ENCODE measurements at regions not wholly inside any gene's neighbourhood (a gene's known extent, or its start where the extent isn't known, plus 50 kb on each side); places are given as distances from the start of the nearest gene placed in this dataset.

DNA sequence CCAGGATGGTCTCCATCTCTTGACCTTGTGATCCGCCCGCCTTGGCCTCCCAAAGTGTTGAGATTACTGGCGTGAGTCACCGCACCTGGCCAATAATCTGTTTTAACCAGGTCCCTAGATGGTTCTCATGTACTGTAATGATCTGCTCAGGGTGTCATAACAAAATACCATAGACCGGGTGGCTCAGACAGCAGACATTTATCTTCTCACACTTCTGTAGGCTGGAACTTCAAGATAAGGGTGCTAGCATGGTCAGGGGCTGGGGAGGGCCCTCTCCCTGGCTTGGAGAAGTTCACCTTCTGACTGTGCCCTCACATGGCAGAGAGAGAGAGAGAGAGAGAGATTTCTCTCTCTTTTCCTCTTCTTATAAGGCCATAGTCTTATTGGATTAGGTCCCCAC is 279.4 kb upstream of the LYZL1 start:
- no peaks in the 10 kb centered on the region for H3K4me1 ChIP-seq (ENCODE audit: insufficient read depth, low read length, severe bottlenecking)
- no peaks in the 10 kb centered on the region for H3K9me3 ChIP-seq (ENCODE audit: low read length)
- H3K9ac ChIP-seq (ENCODE audit: low read length), result no peak overlapping the region
- no peaks in the 10 kb centered on the region for H3K79me2 ChIP-seq (ENCODE audit: insufficient read depth, low read length)
- H3F3A ChIP-seq (ENCODE audit: insufficient read depth, low read length), result no peaks in the 10 kb centered on the region
- H3K9me2 ChIP-seq (ENCODE audit: low read depth, low read length), result no peaks in the 10 kb centered on the region
- H3K4me2 ChIP-seq (ENCODE audit: low read length), result no peak overlapping the region
- H4K20me1 ChIP-seq (ENCODE audit: insufficient read depth, low read length), result no peaks in the 10 kb centered on the region
- no peaks in the 10 kb centered on the region for H3K36me3 ChIP-seq (ENCODE audit: insufficient read depth, low read length)
- H3K27ac ChIP-seq (ENCODE audit: low read depth, low read length, poor library complexity, severe bottlenecking), result no peak overlapping the region
- no peak overlapping the region for H2AFZ ChIP-seq (ENCODE audit: low read length)
- no peak for TF ChIP-seq EZH2 (IDR thresholded peaks at IDR 0.05; ENCODE audit: borderline replicate concordance, low read length)
- TF ChIP-seq, protein P1, sequence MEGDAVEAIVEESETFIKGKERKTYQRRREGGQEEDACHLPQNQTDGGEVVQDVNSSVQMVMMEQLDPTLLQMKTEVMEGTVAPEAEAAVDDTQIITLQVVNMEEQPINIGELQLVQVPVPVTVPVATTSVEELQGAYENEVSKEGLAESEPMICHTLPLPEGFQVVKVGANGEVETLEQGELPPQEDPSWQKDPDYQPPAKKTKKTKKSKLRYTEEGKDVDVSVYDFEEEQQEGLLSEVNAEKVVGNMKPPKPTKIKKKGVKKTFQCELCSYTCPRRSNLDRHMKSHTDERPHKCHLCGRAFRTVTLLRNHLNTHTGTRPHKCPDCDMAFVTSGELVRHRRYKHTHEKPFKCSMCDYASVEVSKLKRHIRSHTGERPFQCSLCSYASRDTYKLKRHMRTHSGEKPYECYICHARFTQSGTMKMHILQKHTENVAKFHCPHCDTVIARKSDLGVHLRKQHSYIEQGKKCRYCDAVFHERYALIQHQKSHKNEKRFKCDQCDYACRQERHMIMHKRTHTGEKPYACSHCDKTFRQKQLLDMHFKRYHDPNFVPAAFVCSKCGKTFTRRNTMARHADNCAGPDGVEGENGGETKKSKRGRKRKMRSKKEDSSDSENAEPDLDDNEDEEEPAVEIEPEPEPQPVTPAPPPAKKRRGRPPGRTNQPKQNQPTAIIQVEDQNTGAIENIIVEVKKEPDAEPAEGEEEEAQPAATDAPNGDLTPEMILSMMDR (IDR thresholded peaks at IDR 0.05; ENCODE audit: low read length), result no peak
- no peaks in the 10 kb centered on the region for H3K27me3 ChIP-seq (ENCODE audit: insufficient read depth, low read length)
- H3K4me3 ChIP-seq (ENCODE audit: low read depth, low read length, poor library complexity, severe bottlenecking), result no peak overlapping the region

DNA sequence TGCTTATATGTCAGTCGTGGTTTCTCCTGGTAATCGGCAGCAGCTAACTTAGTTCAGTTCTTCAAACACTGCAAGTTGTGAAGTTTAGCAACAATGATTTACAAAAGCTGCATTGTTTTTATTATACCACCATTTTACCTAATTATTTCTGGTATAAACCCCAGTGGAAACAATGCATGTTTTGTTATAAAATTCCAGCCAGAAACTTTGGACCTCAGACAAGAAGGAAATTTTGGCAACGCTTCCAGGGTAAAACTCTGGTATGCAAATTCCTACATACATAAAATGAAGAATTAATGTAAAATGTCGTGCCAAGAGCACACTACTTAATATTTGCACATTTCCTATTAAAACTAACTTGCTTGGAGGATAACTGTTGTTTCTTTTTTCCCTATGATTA is 277.4 kb upstream of the LYZL1 start:
- Histone ChIP-seq H3K27ac (ENCODE audit: low read depth, low read length, poor library complexity, severe bottlenecking) (no peak overlapping the region), H4K20me1 (ENCODE audit: insufficient read depth, low read length) (no peaks in the 10 kb centered on the region), H3K4me2 (ENCODE audit: low read length) (no peak overlapping the region), H2AFZ (ENCODE audit: low read length) (no peak overlapping the region), H3K9ac (ENCODE audit: low read length) (no peak overlapping the region), H3K9me2 (ENCODE audit: low read depth, low read length) (no peaks in the 10 kb centered on the region), H3K4me1 (ENCODE audit: insufficient read depth, low read length, severe bottlenecking) (no peaks in the 10 kb centered on the region), H3K4me3 (ENCODE audit: low read depth, low read length, poor library complexity, severe bottlenecking) (no peak overlapping the region), H3F3A (ENCODE audit: insufficient read depth, low read length) (no peaks in the 10 kb centered on the region), H3K79me2 (ENCODE audit: insufficient read depth, low read length) (no peaks in the 10 kb centered on the region), H3K36me3 (ENCODE audit: insufficient read depth, low read length) (no peaks in the 10 kb centered on the region), H3K9me3 (ENCODE audit: low read length) (no peaks in the 10 kb centered on the region), H3K27me3 (ENCODE audit: insufficient read depth, low read length) (no peaks in the 10 kb centered on the region)
- TF ChIP-seq EZH2 (IDR thresholded peaks at IDR 0.05; ENCODE audit: borderline replicate concordance, low read length), result no peak
- TF ChIP-seq, protein P1 (IDR thresholded peaks at IDR 0.05; ENCODE audit: low read length), result no peak

DNA sequence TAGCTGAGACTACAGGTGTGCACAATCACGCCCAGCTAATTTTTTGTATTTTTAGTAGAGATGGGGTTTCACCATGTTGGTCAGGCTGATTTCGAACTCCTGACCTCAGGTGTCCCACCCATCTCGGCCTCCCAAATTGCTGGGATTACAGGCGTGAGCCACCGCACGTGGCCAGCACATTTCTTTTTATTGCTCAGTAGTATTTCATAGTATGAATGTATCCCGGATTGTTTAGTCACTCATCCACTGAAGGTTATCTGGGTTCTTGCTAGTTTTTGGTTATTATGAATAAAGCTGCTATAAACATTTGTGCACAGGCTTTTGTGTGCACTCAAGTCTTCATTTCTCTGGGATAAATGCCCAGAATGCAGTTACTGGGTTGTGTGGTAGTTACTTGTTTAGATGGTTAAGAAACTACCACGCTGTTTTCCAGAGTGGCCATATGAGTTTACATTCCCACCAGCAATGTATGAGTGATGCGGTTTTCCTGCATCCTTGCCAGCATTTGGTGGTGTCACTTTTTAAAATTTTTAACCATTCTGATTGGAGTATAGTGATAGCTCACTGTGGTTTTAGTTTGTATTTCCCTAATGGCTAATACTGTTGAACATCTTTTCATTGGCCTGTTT is 275.8 kb upstream of the LYZL1 start:
- Histone ChIP-seq H3F3A (ENCODE audit: insufficient read depth, low read length) (no peaks in the 10 kb centered on the region), H3K4me3 (ENCODE audit: low read depth, low read length, poor library complexity, severe bottlenecking) (no peak overlapping the region), H3K9me2 (ENCODE audit: low read depth, low read length) (no peaks in the 10 kb centered on the region), H3K27me3 (ENCODE audit: insufficient read depth, low read length) (no peaks in the 10 kb centered on the region), H3K9ac (ENCODE audit: low read length) (no peak overlapping the region), H2AFZ (ENCODE audit: low read length) (no peak overlapping the region), H3K79me2 (ENCODE audit: insufficient read depth, low read length) (no peaks in the 10 kb centered on the region), H3K4me2 (ENCODE audit: low read length) (no peak overlapping the region), H3K9me3 (ENCODE audit: low read length) (no peaks in the 10 kb centered on the region), H3K4me1 (ENCODE audit: insufficient read depth, low read length, severe bottlenecking) (no peaks in the 10 kb centered on the region), H3K27ac (ENCODE audit: low read depth, low read length, poor library complexity, severe bottlenecking) (no peak overlapping the region), H3K36me3 (ENCODE audit: insufficient read depth, low read length) (no peaks in the 10 kb centered on the region), H4K20me1 (ENCODE audit: insufficient read depth, low read length) (no peaks in the 10 kb centered on the region)
- TF ChIP-seq, protein P1 (IDR thresholded peaks at IDR 0.05; ENCODE audit: low read length), result no peak
- no peak for TF ChIP-seq EZH2 (IDR thresholded peaks at IDR 0.05; ENCODE audit: borderline replicate concordance, low read length)

All from OCI-LY1 (cell line).